Thyroid gland (tissue), 4 donors: ENCODE measurements at regions not wholly inside any gene's neighbourhood (a gene's known extent, or its start where the extent isn't known, plus 50 kb on each side); places are given as distances from the start of the nearest gene placed in this dataset.

Experiments used
- DNase-seq, 2 donors: peaks; one replicate each; pipeline ENCODE4 v3.0.0-alpha.2; 2019
- H3K27ac ChIP-seq, 3 donors: fragments of 200-600 bp; sonication (generic); 1 replicate in 2 of 3; 2 replicates in 1 of 3; pipeline ENCODE4 v1.5.1; 2016 to 2019; ENCODE audit warnings: mild to moderate bottlenecking in 1 of 3, moderate library complexity in 1 of 3
- H3K27me3 ChIP-seq: fragments of 200-600 bp; sonication (generic); one replicate; pipeline ENCODE4 v1.5.1; 2019
- H3K36me3 ChIP-seq, 2 donors: fragments of 200-600 bp; sonication (generic); one replicate each; pipeline ENCODE4 v1.5.1; 2016 to 2019
- H3K4me1 ChIP-seq, 2 donors: fragments of 200-600 bp; sonication (generic); one replicate each; pipeline ENCODE4 v1.5.1; 2017 to 2019
- H3K4me3 ChIP-seq, 3 donors: fragments of 200-600 bp; sonication (generic); replicated peaks in 1 of 3; 1 replicate in 2 of 3; 2 replicates in 1 of 3; pipeline ENCODE4 v1.5.1; 2016; ENCODE audit warnings: mild to moderate bottlenecking in 1 of 3
- H3K9me3 ChIP-seq: fragments of 200-600 bp; sonication (generic); one replicate; pipeline ENCODE4 v1.5.1; 2017
- POLR2A ChIP-seq, 2 donors: fragments of 450-650 bp; IDR thresholded peaks; one replicate each; pipeline ENCODE4 v1.6.1; 2017; ENCODE audit warnings: antibody characterized with exemption in 2 of 2, mild to moderate bottlenecking in 2 of 2, moderate library complexity in 1 of 2
- WGBS, 2 donors: methylation state at CpG; one replicate each; pipeline ENCODE4 v1.1.5; 2017; 5-methylcytosine and 5-hydroxymethylcytosine counted together
- intact Hi-C: fragments of 100-400 bp; cut with DNase I; formaldehyde crosslinking; loops from one replicate; pipeline ENCODE4 v1.15.1; 2023
- TF ChIP-seq, protein P1 (sequence below), 6 experiments: fragments of 200-600 bp in 3 of 6; fragments of 450-650 bp in 3 of 6; sonication (generic) in 3 of 6; IDR thresholded peaks; one replicate each; pipeline ENCODE4 v1.5.1; 2016 to 2019; ENCODE audit warnings: antibody characterized with exemption in 6 of 6, mild to moderate bottlenecking in 2 of 6, inconsistent platforms in 1 of 6, moderate library complexity in 1 of 6

DNA sequence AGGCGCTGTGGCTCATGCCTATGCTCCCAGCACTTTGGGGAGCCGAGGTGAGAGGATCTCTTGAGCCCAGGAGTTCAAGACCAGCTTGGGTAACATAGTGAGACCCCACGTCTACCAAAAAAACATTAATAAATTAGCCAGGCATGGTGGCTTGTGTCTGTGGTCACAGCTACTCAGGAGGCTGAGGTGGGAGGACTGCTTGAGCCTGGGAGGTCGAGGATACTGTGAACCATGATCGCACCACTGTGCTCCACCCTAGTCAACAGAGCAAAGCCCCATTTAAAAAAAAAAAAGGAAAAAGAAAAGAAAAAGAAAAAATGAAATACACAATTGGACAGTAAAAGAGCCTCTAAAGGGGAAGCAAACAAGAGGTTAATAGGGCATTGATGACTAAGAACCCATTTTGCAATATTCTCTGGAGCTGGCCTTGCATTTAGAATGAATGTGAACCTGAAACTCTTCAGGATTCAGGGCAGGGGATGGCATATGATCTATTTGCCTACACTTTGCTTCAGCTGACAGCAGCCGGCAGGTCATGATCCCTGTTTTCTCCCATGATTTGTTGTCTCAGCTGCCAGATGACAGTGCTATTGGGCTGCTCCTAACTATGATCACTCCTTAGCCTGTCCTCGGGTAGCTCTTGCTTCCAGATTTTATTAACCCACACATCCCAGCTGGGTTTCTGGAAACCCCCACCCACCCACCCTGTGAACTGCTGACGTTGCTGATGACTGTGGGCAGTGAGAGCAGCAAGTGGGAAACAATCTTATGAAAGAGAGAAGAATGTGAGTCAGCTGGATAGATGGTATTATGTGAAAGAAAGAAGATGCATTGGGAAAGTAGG lies 83.8 kb upstream of the ELOVL5 start:
- Histone ChIP-seq H3K36me3 (no peaks in the 10 kb centered on the region), H3K4me1 (no peaks in the 10 kb centered on the region), H3K9me3 (no peaks in the 10 kb centered on the region), H3K27ac (no peak overlapping the region), H3K4me3 (no peak overlapping the region), H3K27me3 (no peaks in the 10 kb centered on the region)
- intact Hi-C loops = no loop called here
- 79 to 80% methylated on average over 8 of the region's 8 CpGs for WGBS, 2 donors
- TF ChIP-seq POLR2A (IDR thresholded peaks at IDR 0.05) = no peak
- no peak for DNase-seq

DNA sequence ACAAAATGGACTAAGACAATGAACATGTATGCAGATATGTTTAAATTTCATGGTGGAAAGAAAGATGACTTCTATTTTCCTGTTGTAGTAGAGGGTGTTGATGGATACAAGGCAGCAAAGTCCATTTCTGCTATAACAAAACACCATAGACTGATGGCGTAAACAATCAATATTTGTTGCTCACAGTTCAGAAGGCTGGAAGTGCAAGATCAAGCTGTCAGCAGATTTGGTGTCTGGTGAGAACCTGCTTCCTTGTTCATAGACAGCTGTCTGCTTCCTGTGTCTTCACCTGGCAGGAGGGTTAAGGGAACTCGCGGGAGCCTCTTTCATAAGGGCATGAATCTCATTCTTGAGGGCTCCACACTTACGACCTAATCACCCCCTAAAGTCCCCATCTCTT lies 83.0 kb upstream of the ELOVL5 start:
- DNase-seq = no peak
- Histone ChIP-seq H3K9me3 (no peaks in the 10 kb centered on the region), H3K36me3 (no peaks in the 10 kb centered on the region), H3K27me3 (no peaks in the 10 kb centered on the region), H3K4me3 (no peak overlapping the region), H3K27ac (no peak overlapping the region), H3K4me1 (no peaks in the 10 kb centered on the region)
- no peak for TF ChIP-seq POLR2A (IDR thresholded peaks at IDR 0.05)
- intact Hi-C loops = no loop called here
- 93 to 95% methylated on average over 4 of the region's 4 CpGs for WGBS, 2 donors

DNA sequence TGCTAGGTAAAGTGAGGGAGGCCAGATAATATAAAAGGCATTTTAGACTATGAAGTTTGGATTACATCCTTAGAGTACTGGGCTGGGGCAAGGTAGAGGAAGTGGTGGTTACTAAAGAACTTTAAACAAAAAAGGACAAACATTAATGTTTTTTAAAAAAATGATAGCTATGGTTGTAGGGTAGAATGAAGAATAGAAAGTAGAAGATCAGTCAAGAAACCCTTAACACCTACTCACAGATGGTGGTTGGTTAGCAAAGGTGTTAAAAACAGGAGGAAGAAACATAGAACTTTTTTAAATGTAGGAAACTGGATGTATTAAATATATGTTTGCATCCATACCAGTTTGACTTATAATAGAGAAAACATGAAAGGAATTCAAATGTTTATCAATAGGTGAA lies 80.7 kb upstream of the ELOVL5 start:
- intact Hi-C loops = no loop called here
- no peaks in the 10 kb centered on the region for H3K27me3 ChIP-seq
- TF ChIP-seq, protein P1, sequence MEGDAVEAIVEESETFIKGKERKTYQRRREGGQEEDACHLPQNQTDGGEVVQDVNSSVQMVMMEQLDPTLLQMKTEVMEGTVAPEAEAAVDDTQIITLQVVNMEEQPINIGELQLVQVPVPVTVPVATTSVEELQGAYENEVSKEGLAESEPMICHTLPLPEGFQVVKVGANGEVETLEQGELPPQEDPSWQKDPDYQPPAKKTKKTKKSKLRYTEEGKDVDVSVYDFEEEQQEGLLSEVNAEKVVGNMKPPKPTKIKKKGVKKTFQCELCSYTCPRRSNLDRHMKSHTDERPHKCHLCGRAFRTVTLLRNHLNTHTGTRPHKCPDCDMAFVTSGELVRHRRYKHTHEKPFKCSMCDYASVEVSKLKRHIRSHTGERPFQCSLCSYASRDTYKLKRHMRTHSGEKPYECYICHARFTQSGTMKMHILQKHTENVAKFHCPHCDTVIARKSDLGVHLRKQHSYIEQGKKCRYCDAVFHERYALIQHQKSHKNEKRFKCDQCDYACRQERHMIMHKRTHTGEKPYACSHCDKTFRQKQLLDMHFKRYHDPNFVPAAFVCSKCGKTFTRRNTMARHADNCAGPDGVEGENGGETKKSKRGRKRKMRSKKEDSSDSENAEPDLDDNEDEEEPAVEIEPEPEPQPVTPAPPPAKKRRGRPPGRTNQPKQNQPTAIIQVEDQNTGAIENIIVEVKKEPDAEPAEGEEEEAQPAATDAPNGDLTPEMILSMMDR (IDR thresholded peaks at IDR 0.05) = no peak
- no peak for TF ChIP-seq POLR2A (IDR thresholded peaks at IDR 0.05)
- DNase-seq = no peak
- no peaks in the 10 kb centered on the region for H3K4me1 ChIP-seq
- H3K36me3 ChIP-seq = no peaks in the 10 kb centered on the region
- H3K4me3 ChIP-seq = no peak overlapping the region
- no peaks in the 10 kb centered on the region for H3K9me3 ChIP-seq
- H3K27ac ChIP-seq = no peak overlapping the region

DNA sequence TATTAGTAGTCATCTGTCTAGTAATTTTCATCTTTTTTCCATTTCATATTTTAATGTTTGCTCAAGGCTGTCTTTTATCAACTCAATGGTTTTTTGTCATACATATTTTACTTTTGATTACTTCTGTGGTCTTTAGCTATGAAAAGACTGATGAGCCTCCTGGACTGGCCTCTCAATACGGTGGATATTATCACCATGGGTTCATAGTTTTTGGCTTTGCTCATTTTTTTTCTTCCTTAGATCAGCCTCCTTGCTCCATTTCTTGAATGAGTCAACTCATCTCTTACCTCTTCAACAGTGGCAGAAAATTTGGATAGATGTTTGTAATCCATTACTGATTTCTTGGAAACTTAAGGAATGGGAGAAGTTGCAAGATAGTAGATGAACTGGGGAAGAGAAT lies 80.1 kb upstream of the ELOVL5 start:
- intact Hi-C loops = no loop called here
- no peak for TF ChIP-seq POLR2A (IDR thresholded peaks at IDR 0.05)
- TF ChIP-seq, protein P1 (IDR thresholded peaks at IDR 0.05) = no peak
- Histone ChIP-seq H3K27me3 (no peaks in the 10 kb centered on the region), H3K27ac (no peak overlapping the region), H3K4me1 (no peaks in the 10 kb centered on the region), H3K4me3 (no peak overlapping the region), H3K9me3 (no peaks in the 10 kb centered on the region), H3K36me3 (no peaks in the 10 kb centered on the region)
- DNase-seq = no peak
- 85 to 87% methylated on average over 1 of the region's 1 CpG for WGBS, 2 donors

DNA sequence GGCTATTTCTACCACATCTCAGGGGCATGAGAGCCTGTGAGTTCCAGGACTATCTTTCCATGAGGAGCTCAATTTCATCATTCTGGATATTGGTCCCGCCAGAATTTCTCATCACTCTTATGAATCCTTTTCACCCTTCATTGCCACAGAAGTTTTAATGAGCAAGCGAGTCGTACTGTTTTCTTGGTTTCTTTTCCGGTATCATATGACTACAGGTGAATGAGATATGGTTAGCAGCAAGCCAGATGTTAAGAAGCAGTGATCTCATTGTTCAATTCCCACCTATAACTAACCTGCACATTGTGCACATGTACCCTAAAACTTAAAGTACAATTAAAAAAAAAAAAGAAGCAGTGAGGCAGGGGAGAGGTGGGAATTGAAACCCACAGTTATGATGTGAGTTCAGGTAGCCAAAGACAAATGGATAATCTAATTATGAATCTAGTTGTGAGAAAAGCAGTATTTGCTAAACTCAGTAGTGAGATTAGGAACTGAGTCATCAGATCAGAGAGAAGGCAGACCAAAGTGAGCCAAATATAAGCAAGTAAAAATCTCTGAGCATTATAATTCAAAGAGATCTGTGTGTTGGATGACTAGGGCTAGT lies 78.0 kb upstream of the ELOVL5 start:
- no peaks in the 10 kb centered on the region for H3K4me1 ChIP-seq
- intact Hi-C loops = no loop called here
- H3K27me3 ChIP-seq = no peaks in the 10 kb centered on the region
- no peaks in the 10 kb centered on the region for H3K36me3 ChIP-seq
- H3K27ac ChIP-seq = no peak overlapping the region
- DNase-seq = no peak
- H3K9me3 ChIP-seq = no peaks in the 10 kb centered on the region
- TF ChIP-seq, protein P1 (IDR thresholded peaks at IDR 0.05) = no peak
- no peak for TF ChIP-seq POLR2A (IDR thresholded peaks at IDR 0.05)
- H3K4me3 ChIP-seq = no peak overlapping the region
- 87 to 99% methylated on average over 4 of the region's 4 CpGs for WGBS, 2 donors

DNA sequence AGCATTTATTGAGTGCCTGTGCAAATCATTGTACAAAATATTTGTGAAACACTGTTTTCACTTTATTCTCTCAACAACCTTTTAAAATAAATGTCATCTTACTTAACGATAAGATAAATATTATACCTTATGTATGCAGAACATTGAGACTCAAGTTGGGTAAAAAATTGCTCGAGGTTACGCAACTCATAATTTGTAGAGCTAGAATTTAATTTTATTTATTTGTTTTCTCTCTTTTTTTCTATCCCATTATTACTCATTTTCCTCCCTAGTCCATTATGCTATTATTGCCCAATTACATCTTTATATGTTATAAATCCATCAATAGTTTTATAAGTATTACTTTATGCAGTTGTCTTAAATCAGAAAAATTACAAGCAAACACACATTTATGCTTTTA lies 77.4 kb upstream of the ELOVL5 start:
- Histone ChIP-seq H3K4me1 (no peaks in the 10 kb centered on the region), H3K36me3 (no peaks in the 10 kb centered on the region), H3K9me3 (no peaks in the 10 kb centered on the region), H3K4me3 (no peak overlapping the region), H3K27me3 (no peaks in the 10 kb centered on the region), H3K27ac (no peak overlapping the region)
- WGBS, 2 donors = 95 to 97% methylated on average over 3 of the region's 3 CpGs
- no peak for DNase-seq
- intact Hi-C loops = no loop called here
- TF ChIP-seq, protein P1 (IDR thresholded peaks at IDR 0.05) = no peak
- no peak for TF ChIP-seq POLR2A (IDR thresholded peaks at IDR 0.05)
